Subcutaneous abdominal adipose tissue (tissue), 5 donors: ENCODE measurements at regions not wholly inside any gene's neighbourhood (a gene's known extent, or its start where the extent isn't known, plus 50 kb on each side); places are given as distances from the start of the nearest gene placed in this dataset.

Experiments
- H3K27ac ChIP-seq: one replicate; pipeline ENCODE4 v1.7.0; 2013; ENCODE audit warnings: low read depth, mild to moderate bottlenecking, inconsistent platforms, low read length, moderate library complexity
- H3K27me3 ChIP-seq, 5 donors: one replicate each; pipeline ENCODE4 v1.7.0; 2013; ENCODE audit warnings: low read length in 5 of 5, inconsistent platforms in 1 of 5; ENCODE audit not compliant: control insufficient read depth in 5 of 5, insufficient read depth in 4 of 5
- H3K36me3 ChIP-seq, 5 donors: one replicate each; pipeline ENCODE4 v1.7.0; 2013; ENCODE audit warnings: low read length in 5 of 5; ENCODE audit not compliant: control insufficient read depth in 5 of 5, insufficient read depth in 5 of 5
- H3K4me1 ChIP-seq, 5 donors: one replicate each; pipeline ENCODE4 v1.7.0; 2013; ENCODE audit warnings: low read length in 5 of 5, mild to moderate bottlenecking in 3 of 5, moderate library complexity in 1 of 5; ENCODE audit not compliant: control insufficient read depth in 5 of 5, insufficient read depth in 5 of 5
- H3K4me3 ChIP-seq, 5 donors: one replicate each; pipeline ENCODE4 v1.7.0; 2013; ENCODE audit warnings: low read length in 5 of 5, low read depth in 1 of 5
- H3K9ac ChIP-seq, 5 donors: one replicate each; pipeline ENCODE4 v1.7.0; 2013; ENCODE audit warnings: low read length in 5 of 5, mild to moderate bottlenecking in 4 of 5, moderate library complexity in 3 of 5
- H3K9me3 ChIP-seq, 5 donors: one replicate each; pipeline ENCODE4 v1.7.0; 2013; ENCODE audit warnings: low read length in 5 of 5; ENCODE audit not compliant: control insufficient read depth in 5 of 5
- donor health status: healthy.
- donor health status: healthy.
- donor health status: healthy.
- donor health status: healthy.
- donor health status: healthy.

DNA sequence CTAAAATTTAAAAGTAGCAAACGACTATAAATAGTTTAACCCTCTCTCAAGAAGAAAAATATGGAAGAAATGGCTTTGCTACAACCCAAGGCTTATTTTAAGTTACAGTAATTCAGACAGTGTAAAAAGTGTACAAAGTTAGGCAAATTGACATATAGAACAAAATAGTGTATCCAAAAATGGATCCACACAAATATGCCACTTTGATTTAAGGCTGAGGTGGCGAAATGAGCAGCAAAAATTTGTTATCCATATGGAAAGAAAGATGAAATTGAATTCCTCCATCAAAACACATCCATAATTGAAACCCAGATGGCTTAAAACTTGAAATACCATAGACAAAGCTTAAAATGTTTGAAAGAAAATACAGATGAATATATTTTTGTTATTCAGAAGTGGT is 540.8 kb downstream of the BRINP3 start:
- Histone ChIP-seq H3K27me3 (no peaks in the 10 kb centered on the region), H3K36me3 (no peaks in the 10 kb centered on the region), H3K4me3 (no peak overlapping the region), H3K4me1 (no peaks in the 10 kb centered on the region), H3K27ac (no peak overlapping the region), H3K9me3 (peaks cover 0 to 3% (median 2%) of the 10 kb centered on the region in 5 donors), H3K9ac (no peak overlapping the region)

DNA sequence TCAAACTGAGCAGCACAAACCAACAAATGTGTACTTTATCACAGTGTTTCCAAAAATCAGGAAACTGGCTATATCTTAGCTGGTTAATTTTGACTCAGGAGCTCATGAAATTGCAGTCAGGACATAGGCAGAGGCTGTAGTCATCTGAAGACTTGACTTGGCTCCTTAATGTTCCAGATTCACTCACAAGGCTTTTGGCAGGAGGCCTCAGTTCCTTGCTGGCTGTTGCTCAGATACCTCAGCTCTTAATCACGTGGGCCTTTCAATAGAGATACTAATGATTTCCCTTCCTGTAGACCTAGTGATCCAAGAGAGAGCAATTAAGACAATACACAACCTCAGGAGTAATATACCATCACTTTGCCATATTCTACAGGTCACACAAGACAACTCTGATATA is 537.7 kb downstream of the BRINP3 start:
- Histone ChIP-seq H3K9me3 (peaks cover 0 to 3% (median 1%) of the 10 kb centered on the region in 5 donors), H3K4me3 (no peak overlapping the region), H3K27ac (no peak overlapping the region), H3K27me3 (no peaks in the 10 kb centered on the region), H3K4me1 (no peaks in the 10 kb centered on the region), H3K9ac (no peak overlapping the region), H3K36me3 (no peaks in the 10 kb centered on the region)

DNA sequence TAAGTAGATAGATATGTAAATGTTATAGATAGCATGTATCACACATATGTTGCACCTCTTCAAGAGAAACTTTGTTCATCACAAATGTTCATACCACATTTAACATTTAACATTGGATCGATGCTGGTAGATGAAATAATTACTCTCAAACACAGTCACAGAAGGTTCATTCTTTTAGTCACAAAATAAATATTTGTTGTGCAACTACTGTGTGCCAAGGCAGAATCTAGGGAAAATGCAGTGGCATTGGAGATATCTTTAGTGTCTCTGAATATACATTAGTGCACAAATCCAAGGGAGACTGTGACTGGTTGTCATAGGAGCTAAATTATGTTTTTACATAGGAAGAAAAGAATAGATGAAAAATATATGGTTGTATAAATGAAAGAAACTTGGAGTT is 535.7 kb downstream of the BRINP3 start:
- no peak overlapping the region for H3K9ac ChIP-seq
- H3K27me3 ChIP-seq = no peaks in the 10 kb centered on the region
- H3K4me3 ChIP-seq = no peak overlapping the region
- no peaks in the 10 kb centered on the region for H3K4me1 ChIP-seq
- no peak overlapping the region for H3K27ac ChIP-seq
- H3K36me3 ChIP-seq = no peaks in the 10 kb centered on the region
- peaks cover 0 to 3% (median 0%) of the 10 kb centered on the region in 5 donors for H3K9me3 ChIP-seq

DNA sequence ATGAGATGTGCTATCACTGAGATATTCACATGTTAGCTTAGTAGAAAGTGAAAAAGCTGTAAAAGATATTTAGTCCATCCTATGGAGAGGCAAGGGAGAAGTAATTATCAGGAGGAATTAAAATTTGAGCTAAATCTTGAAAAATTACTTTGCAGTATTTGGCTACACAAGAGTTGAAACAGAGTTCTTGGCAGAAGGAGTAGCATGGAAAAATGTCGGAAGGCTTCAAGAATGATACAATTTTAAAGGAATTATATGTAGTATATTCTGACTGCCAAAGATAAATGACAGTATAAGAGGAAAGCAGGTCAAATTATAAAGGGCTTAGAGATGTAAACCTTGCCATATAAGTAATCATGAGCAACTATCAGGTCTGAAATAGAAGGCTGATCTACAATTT is 518.9 kb downstream of the BRINP3 start:
- no peaks in the 10 kb centered on the region for H3K36me3 ChIP-seq
- H3K27me3 ChIP-seq = no peaks in the 10 kb centered on the region
- H3K4me3 ChIP-seq = no peak overlapping the region
- H3K9ac ChIP-seq = no peak overlapping the region
- H3K9me3 ChIP-seq = no peaks in the 10 kb centered on the region
- no peaks in the 10 kb centered on the region for H3K4me1 ChIP-seq
- H3K27ac ChIP-seq = no peak overlapping the region

DNA sequence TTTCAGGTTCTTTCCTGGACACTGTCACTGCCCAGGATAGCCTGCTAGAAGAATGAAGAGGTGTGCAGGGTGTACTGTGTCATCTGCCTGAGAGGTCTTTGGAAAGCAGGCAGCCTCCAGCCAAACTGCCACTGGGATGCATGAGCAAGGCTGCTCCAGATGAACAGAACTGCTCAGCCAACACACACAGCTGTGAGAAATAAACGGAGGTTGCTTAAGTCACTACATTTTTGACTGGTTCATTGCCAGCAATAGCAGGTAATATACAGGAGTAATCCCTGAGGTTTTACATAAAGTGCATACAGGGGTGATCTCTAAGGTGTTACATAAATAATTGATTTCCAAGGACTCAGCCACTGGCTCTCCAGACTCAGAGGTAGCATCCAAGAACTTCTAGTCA is 516.9 kb downstream of the BRINP3 start:
- H3K4me1 ChIP-seq = no peaks in the 10 kb centered on the region
- no peak overlapping the region for H3K9ac ChIP-seq
- no peaks in the 10 kb centered on the region for H3K9me3 ChIP-seq
- no peak overlapping the region for H3K4me3 ChIP-seq
- H3K27me3 ChIP-seq = no peaks in the 10 kb centered on the region
- H3K36me3 ChIP-seq = no peaks in the 10 kb centered on the region
- H3K27ac ChIP-seq = no peak overlapping the region

DNA sequence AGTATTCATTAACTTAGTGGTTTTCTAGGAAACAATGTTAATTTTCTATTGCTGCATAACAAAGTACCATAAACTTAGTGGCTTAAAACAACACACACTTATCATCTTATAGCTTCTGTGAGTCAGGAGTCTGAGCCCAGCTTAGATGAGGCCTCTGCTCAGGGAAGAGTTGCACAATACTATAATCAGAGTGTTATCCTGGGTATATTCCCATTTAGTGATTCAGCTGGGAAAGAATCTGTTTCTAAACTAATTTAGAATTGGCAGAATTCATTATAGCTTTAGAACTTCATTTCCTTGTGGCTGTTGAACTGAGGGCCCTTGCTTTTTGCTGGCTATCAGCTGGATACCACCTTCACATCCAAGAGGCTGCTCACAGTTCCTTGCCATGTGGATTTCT is 515.5 kb downstream of the BRINP3 start:
- no peaks in the 10 kb centered on the region for H3K27me3 ChIP-seq
- H3K36me3 ChIP-seq = no peaks in the 10 kb centered on the region
- H3K27ac ChIP-seq = no peak overlapping the region

DNA sequence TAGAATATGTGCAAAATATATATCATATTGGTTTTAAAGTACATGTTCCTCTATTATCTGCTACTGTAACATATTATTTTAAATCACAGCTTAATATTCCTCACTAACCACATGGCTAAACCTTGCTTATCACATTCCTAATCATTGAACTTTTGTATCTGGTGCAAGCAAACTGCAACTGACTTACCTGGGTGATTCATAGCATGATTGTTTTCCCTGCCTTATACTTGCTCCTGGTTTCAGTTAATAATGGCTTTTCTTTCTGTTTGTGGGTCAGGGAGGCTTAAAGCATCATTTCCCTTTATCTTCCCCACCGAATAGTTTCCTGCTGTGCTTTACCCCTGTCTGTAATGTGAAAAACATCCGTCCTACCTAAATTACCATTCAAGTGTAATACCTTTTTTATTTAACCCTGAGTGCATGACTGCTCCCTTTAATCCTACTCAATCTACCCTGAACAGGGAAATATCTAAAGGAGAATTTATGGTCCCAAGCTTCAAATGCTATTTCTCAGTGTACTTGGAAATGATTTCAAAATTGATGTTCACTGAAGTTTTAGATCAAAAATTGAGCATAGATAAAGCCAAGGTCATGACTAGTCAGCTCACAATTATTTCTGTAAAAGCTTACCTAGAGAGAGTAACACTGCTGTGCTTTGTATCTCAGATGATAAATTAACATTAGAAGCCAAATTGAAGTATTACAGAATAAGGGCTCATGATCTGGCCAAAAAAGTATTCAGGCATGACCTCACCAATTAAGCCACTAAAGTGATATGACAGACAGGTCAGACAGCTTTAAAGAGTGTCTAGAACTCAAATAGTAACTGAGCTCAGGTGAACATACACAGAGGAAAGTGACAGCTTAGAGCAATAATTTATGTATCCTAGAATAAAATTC is 507.1 kb downstream of the BRINP3 start:
- no peak overlapping the region for H3K27ac ChIP-seq
- H3K9me3 ChIP-seq = peaks cover 0 to 3% (median 2%) of the 10 kb centered on the region in 5 donors

More for the DNA sequence above, 515.5 kb downstream of the BRINP3 start:
- H3K9ac ChIP-seq = no peak overlapping the region
- no peaks in the 10 kb centered on the region for H3K4me1 ChIP-seq
- H3K9me3 ChIP-seq = no peaks in the 10 kb centered on the region
- H3K4me3 ChIP-seq = no peak overlapping the region

DNA sequence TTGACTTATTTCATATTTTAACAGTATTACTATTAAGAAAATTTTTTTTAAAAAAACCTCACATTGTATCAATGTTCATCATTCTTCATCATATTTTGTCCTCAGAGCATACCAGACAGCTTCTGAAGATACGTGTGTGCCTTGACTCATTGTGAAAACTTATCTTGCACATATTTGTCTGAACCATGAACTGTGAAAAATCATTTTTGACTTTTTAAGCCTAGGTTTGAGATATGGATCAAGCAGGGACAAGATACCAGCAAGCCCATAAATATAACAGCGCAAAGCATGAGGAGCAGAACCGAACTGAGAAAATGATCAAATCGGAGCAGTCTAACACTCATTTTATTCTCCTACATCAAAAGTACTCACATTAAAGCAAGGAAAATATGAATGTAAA is 506.0 kb downstream of the BRINP3 start:
- no peak overlapping the region for H3K9ac ChIP-seq
- no peaks in the 10 kb centered on the region for H3K36me3 ChIP-seq
- no peak overlapping the region for H3K27ac ChIP-seq
- H3K4me3 ChIP-seq = no peak overlapping the region
- no peaks in the 10 kb centered on the region for H3K4me1 ChIP-seq
- no peaks in the 10 kb centered on the region for H3K27me3 ChIP-seq
- peaks cover 0 to 7% (median 2%) of the 10 kb centered on the region in 5 donors for H3K9me3 ChIP-seq

More for the DNA sequence above, 507.1 kb downstream of the BRINP3 start:
- H3K4me1 ChIP-seq = no peaks in the 10 kb centered on the region
- H3K36me3 ChIP-seq = no peaks in the 10 kb centered on the region
- no peaks in the 10 kb centered on the region for H3K27me3 ChIP-seq
- H3K9ac ChIP-seq = no peak overlapping the region
- no peak overlapping the region for H3K4me3 ChIP-seq

DNA sequence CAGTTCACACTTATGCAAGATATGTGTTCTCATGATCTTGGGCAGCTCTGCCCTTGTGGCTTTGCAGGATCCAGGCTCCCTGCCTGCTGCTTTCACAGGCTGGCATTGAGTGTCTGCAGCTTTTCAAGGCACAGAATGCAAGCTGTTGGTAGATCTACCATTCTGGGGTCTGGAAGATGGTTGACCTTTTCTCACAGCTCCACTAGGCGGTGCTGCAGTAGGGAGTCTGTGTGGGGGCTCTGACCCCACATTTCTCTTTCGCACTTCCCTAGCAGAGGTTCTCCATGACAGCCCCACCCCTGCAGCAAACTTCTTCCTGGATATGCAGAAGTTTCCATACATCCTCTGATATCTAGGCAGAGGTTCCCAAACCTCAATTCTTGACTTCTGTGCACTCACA is 500.5 kb downstream of the BRINP3 start:
- Histone ChIP-seq H3K27me3 (no peaks in the 10 kb centered on the region), H3K4me1 (no peaks in the 10 kb centered on the region), H3K9me3 (peaks cover 0 to 16% (median 7%) of the 10 kb centered on the region in 5 donors), H3K9ac (no peak overlapping the region), H3K27ac (no peak overlapping the region), H3K4me3 (no peak overlapping the region), H3K36me3 (no peaks in the 10 kb centered on the region)

DNA sequence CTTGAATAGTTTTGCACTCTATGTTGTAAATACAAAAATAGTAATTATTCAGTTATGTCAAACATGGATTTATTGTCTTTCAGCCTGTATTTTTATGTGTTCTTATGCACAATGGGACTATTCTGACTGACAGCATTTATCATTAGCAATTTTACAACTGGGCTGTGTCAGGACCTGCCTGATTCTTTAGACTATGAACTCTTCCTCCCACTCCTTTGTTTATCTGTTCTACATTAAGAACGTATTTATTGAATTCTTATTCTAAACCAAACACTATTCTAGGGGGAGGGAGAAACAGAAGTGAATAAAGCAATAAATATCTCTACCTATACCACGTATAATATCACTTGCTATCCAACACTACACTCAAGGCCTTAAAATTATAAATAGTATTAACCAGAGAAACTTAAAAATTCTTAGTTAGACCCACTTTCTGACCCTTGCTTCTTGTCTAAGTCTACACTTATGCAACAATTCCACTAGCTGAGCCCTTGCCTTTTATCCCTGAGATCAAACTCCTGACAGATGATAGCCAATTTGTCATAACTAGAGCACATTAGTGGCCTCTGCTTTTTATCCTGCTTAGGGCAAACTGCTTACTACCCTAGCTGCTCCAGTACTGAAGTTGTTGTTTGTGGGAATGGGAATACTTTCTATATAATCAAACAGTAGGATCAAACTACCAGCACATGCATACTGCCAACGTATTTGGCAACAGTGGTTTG is 494.3 kb downstream of the BRINP3 start:
- Histone ChIP-seq H3K9ac (no peak overlapping the region), H3K4me1 (no peaks in the 10 kb centered on the region), H3K27ac (no peak overlapping the region), H3K36me3 (no peaks in the 10 kb centered on the region), H3K9me3 (peaks cover 0 to 4% (median 0%) of the 10 kb centered on the region in 5 donors), H3K27me3 (no peaks in the 10 kb centered on the region), H3K4me3 (no peak overlapping the region)
